ENCODE measurements at regions not wholly inside any gene's neighbourhood (a gene's known extent, or its start where the extent isn't known, plus 50 kb on each side); places are given as distances from the start of the nearest gene placed in this dataset.
A peak's percentile ranks its signal among the peaks of the same experiment; 100 is the strongest.
"Not testable (repeated sequence)": the region's sequence is repeated elsewhere in the genome, so short reads cannot be mapped to it uniquely, and the experiment has no call there.

DNA sequence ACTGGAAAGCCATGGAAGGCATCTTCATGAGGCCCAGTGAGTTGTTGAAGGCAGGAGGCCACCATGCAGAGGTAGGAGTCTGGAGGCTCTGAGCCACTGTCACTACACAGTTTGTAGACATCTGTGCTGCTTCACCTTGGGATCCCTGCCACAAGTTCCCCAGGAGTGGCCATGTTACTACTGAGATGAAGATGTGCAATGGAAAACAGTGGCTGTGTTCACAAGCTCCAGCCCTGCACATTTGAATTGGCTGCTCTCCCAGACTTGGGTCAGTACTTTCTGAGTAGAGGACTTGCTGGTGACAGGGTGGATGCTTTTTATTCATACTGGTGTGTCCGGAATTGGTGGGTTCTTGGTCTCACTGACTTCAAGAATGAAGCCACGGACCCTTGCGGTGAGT lies 86.9 kb upstream of the C15orf39 start:
- H3K4me1 Mint-ChIP-seq (ENCODE audit: low read depth), result peaks cover 1% of the 10 kb centered on the region
- H3K9me3 Mint-ChIP-seq, result peaks cover 18% of the 10 kb centered on the region
- H3K36me3 Mint-ChIP-seq (ENCODE audit: low read depth), result peaks cover 18% of the 10 kb centered on the region
- H3K27me3 Mint-ChIP-seq (ENCODE audit: insufficient read depth), result peaks cover 23% of the 10 kb centered on the region
- DNase-seq, result no peak
- no peak overlapping the region for H3K27ac Mint-ChIP-seq
- TF ChIP-seq, protein P1, sequence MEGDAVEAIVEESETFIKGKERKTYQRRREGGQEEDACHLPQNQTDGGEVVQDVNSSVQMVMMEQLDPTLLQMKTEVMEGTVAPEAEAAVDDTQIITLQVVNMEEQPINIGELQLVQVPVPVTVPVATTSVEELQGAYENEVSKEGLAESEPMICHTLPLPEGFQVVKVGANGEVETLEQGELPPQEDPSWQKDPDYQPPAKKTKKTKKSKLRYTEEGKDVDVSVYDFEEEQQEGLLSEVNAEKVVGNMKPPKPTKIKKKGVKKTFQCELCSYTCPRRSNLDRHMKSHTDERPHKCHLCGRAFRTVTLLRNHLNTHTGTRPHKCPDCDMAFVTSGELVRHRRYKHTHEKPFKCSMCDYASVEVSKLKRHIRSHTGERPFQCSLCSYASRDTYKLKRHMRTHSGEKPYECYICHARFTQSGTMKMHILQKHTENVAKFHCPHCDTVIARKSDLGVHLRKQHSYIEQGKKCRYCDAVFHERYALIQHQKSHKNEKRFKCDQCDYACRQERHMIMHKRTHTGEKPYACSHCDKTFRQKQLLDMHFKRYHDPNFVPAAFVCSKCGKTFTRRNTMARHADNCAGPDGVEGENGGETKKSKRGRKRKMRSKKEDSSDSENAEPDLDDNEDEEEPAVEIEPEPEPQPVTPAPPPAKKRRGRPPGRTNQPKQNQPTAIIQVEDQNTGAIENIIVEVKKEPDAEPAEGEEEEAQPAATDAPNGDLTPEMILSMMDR (IDR thresholded peaks at IDR 0.05), result no peak
- no peak overlapping the region for H3K4me3 Mint-ChIP-seq

DNA sequence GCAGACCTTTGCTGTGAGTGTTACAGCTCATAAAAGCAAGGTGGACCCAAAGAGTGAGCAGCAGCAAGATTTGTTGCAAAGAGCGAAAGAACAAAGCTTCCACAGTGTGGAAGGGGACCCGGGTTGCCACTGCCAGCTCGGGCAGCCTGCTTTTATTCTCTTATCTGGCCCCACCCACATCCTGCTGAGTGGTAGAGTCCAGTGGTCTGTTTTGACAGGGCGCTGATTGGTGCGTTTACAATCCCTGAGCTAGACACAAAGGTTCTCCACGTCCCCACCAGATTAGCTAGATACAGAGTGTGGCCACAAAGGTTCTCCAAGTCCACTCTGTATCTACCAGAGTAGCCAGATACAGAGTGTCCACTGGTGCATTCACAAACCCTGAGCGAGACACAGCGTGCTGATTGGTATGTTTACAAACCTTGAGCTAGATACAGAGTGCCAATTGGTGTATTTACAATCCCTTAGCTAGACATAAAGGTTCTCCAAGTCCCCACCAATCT lies 86.2 kb upstream of the C15orf39 start:
- not testable (repeated sequence) for H3K4me1 Mint-ChIP-seq (ENCODE audit: low read depth); H3K4me3 Mint-ChIP-seq; H3K27ac Mint-ChIP-seq; DNase-seq
- H3K27me3 Mint-ChIP-seq (ENCODE audit: insufficient read depth), result peaks cover 23% of the 10 kb centered on the region
- H3K9me3 Mint-ChIP-seq, result peaks cover 18% of the 10 kb centered on the region
- H3K36me3 Mint-ChIP-seq (ENCODE audit: low read depth), result peaks cover 18% of the 10 kb centered on the region

DNA sequence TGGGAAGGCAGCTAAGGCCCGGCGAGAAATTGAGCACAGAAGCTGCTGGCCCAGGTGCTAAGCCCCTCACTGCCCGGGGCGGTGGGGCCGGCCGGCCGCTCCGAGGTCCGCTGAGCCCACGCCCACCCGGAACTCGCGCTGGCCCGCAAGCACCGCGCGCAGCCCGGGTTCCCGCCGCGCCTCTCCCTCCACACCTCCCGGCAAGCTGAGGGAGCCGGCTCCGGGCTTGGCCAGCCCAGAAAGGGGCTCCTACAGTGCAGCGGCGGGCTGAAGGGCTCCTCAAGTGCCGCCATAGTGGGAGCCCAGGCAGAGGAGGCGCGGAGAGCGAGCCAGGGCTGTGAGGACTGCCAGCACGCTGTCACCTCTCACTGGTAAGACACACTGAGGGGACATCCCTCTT lies 85.5 kb upstream of the C15orf39 start:
- H3K4me3 Mint-ChIP-seq; DNase-seq; H3K4me1 Mint-ChIP-seq (ENCODE audit: low read depth); H3K27ac Mint-ChIP-seq: not testable (repeated sequence)
- Mint-ChIP-seq H3K36me3 (ENCODE audit: low read depth) (peaks cover 18% of the 10 kb centered on the region), H3K27me3 (ENCODE audit: insufficient read depth) (peaks cover 20% of the 10 kb centered on the region), H3K9me3 (peaks cover 18% of the 10 kb centered on the region)

DNA sequence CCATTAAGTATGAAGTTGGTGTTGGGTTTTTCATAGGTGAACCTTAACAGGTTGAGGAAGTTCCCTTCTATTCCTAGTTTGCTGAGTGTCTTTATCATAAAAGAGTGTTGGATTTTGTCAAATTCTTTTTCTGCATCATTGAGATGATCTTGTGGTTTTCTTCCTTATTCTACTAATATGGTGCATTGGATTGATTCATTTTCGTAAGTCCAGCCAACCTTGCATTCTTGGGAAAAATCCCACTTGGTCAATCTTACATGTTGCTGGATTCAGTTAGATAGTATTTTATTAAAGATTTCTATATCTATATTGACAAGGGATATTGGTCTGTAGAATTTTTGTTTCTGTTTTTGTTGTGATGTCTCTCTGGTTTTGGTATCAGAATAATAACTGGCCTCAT lies 83.7 kb upstream of the C15orf39 start:
- H3K27me3 Mint-ChIP-seq (ENCODE audit: insufficient read depth), result peaks cover 15% of the 10 kb centered on the region
- DNase-seq, result no peak
- no peak overlapping the region for H3K27ac Mint-ChIP-seq
- no peaks in the 10 kb centered on the region for H3K4me1 Mint-ChIP-seq (ENCODE audit: low read depth)
- no peak overlapping the region for H3K4me3 Mint-ChIP-seq
- H3K9me3 Mint-ChIP-seq, result peaks cover 16% of the 10 kb centered on the region
- peaks cover 13% of the 10 kb centered on the region for H3K36me3 Mint-ChIP-seq (ENCODE audit: low read depth)
- TF ChIP-seq, protein P1 (IDR thresholded peaks at IDR 0.05), result no peak

DNA sequence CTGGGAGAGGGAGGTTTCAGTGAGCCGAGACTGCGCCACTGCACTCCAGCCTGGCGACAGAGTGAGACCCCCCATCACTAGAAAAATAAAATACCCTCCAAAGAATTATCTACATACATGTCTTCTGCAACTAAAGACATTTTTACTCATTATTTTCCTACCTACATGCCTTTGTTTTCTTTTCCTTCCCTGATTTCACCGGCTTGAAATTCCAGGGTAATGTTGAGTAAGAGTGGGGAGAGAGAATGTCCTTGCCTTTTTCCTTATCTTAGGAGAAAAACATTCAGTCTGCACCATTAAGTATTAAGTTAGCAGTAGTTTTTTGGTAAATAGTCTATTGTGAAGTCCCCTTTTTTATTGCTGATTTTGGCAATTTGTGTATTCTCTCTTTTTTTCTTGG lies 82.4 kb upstream of the C15orf39 start:
- not testable (repeated sequence) for H3K4me3 Mint-ChIP-seq; H3K36me3 Mint-ChIP-seq (ENCODE audit: low read depth); H3K9me3 Mint-ChIP-seq; H3K27ac Mint-ChIP-seq; DNase-seq
- peaks cover 12% of the 10 kb centered on the region for H3K27me3 Mint-ChIP-seq (ENCODE audit: insufficient read depth)
- H3K4me1 Mint-ChIP-seq (ENCODE audit: low read depth), result peaks cover 13% of the 10 kb centered on the region

DNA sequence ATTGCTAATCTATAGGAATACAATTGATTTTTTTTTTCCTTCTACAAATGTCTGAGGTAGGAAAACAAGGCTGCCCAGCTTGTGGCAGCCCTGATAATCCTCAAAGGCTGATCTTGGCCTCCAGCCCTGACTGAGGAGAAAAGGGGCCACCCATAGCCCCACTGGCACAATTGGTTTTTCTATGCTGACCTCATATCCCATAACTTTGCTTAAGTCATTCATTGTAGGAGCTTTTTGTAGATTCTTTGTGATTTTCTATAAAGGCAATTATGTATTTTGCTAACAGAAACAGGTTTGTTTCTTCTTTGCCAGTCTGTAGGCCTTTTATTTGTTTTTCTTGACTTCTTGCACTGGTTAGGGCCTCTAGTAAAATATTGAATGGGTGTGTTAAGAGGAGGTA lies 80.2 kb upstream of the C15orf39 start:
- TF ChIP-seq, protein P1 (IDR thresholded peaks at IDR 0.05), result no peak
- Mint-ChIP-seq H3K4me3 (no peak overlapping the region), H3K27ac (no peak overlapping the region), H3K36me3 (ENCODE audit: low read depth) (no peaks in the 10 kb centered on the region), H3K9me3 (no peaks in the 10 kb centered on the region), H3K27me3 (ENCODE audit: insufficient read depth) (peaks cover 12% of the 10 kb centered on the region; the same call in 1 of the 2 replicates), H3K4me1 (ENCODE audit: low read depth) (peaks cover 13% of the 10 kb centered on the region)
- no peak for DNase-seq

DNA sequence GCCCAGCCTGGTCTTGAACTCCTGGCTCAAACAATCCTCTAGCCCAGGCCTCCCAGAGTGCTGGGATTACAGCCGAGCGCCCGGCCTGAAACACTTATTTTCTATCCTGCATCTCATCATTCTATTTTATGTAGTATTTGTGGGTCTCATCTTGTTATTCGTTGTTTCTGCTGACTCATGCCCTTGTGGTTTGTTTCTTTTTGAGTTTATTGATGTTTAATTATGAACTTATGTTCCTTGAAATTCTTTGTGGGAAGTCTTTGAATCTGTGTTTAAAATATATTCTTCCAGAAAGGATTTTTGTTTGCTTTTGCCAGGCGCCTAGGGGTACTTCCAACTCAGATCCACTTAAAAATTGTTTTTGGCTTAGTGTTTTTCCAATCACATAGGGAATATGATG lies 78.3 kb upstream of the C15orf39 start:
- Mint-ChIP-seq H3K27me3 (ENCODE audit: insufficient read depth) (peaks cover 16% of the 10 kb centered on the region), H3K27ac (peak overlapping the region; percentile 73), H3K4me3 (peak overlapping the region; percentile 7), H3K9me3 (no peaks in the 10 kb centered on the region), H3K36me3 (ENCODE audit: low read depth) (no peaks in the 10 kb centered on the region), H3K4me1 (ENCODE audit: low read depth) (peaks cover 21% of the 10 kb centered on the region)
- TF ChIP-seq, protein P1 (IDR thresholded peaks at IDR 0.05), result no peak
- DNase-seq, result peak; percentile 89

DNA sequence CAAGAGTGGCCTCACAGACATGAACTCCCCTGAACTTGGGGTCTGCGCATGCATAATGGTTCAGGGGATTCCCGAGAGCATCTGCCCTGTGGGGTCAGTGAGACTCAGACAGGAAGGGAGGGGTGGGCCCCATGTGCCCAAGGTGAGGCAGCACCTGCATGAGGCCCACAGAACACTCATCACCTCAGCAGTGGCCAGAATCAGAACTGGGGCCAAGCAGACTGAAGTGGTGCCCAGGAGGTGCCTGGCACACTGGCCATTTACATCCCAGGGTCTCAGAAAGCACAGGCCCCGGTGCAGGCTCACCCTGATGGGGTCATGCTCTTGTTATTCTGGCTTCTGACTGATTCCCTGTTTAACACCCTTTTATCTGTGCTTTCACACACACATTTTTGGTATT lies 77.4 kb upstream of the C15orf39 start:
- not testable (repeated sequence) for H3K4me3 Mint-ChIP-seq; DNase-seq; H3K27ac Mint-ChIP-seq; H3K36me3 Mint-ChIP-seq (ENCODE audit: low read depth); H3K9me3 Mint-ChIP-seq
- Mint-ChIP-seq H3K27me3 (ENCODE audit: insufficient read depth) (peaks cover 10% of the 10 kb centered on the region), H3K4me1 (ENCODE audit: low read depth) (peaks cover 21% of the 10 kb centered on the region)
